ENCODE measurements at regions not wholly inside any gene's neighbourhood (a gene's known extent, or its start where the extent isn't known, plus 50 kb on each side); places are given as distances from the start of the nearest gene placed in this dataset.
"Not testable (repeated sequence)": the region's sequence is repeated elsewhere in the genome, so short reads cannot be mapped to it uniquely, and the experiment has no call there.

DNA sequence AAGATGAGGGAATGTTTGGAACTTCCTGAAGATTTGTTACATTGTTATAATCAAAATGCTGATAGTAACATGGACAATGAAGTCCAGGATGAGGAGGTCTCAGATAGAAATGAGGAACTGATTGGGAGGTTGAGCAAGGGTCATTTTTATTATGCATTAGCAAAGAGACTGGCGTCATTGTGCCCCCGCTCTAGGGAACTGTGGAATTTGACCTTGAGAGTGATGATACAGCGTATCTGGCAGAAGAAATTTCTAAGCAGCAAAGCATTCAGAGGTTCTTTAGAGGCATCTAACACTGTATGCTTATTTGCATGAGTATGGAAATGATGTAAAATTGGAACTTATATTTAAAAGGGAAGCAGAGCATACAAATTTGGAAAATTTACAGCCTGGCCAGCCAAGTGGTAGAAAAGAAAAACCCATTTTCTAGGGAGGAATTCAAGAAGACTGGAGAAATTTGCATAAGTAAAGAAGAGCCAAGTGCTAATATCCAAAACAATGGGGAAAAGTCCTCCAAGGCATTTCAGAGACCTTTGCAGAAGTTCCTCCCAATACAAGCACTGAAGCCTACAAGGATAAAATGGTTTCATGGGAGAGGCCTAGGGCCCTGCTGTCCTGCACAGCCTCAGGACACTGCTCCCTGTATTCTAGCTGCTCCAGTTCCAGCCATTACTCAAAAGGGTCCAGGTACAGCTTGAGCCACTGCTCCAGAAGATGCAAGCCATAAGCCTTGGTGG, 483.0 kb upstream of the NDST4 start:
- DNase-seq (ENCODE audit: low spot score) = no peak

- DNase-seq (ENCODE audit: low spot score) = no peak
Measured at GRCh38 chr4:115580901-115581300, 467.5 kb upstream of the NDST4 start.

GRCh38 chr4:115575851-115576250, 462.4 kb upstream of the NDST4 start:
- DNase-seq (ENCODE audit: low spot score) = no peak

- no peak for DNase-seq (ENCODE audit: low spot score)
Measured at GRCh38 chr4:115562506-115562905, 449.1 kb upstream of the NDST4 start.

DNA sequence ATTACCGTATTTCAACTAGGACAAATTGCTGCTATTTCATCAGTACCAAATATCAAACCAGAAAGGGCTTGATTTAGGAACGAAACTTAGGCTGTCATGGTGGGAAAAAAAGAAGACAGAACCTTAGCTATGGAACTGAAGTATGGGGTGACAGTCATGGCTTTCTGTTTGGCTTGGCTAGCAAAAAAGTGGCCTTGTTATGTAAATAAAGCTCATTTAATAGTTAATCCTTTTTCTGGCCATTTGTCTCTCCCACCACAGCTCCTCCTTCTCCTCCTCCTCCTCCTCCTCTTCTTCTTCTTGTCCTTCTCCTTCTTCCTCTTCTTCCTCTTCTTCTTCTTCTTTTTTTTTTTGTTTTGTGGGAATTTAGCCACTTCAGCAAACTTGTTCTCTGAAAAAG, 434.7 kb upstream of the NDST4 start:
- DNase-seq (ENCODE audit: low spot score) = no peak

- no peak for DNase-seq (ENCODE audit: low spot score)
Measured at GRCh38 chr4:115537387-115537786, 424.0 kb upstream of the NDST4 start.

- no peak for DNase-seq (ENCODE audit: low spot score)
Measured at GRCh38 chr4:115529126-115529525, 415.7 kb upstream of the NDST4 start.

DNA sequence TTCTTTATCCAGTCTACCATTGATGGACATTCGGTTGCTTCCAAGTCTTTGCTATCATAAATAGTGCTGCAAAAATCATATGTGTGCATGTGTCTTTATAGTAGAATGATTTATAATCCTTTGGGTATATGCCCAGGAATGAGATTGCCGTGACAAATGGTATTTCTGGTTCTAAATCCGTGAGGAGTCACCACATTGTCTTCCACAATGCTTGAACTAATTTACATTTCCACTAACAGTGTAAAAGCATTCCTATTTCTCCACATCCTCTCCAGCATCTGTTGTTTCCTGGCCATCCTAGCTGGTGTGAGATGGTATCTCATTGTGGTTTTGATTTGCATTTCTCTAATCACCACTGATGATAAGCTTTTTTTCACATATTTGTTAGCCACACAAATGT, 406.1 kb upstream of the NDST4 start:
- DNase-seq (ENCODE audit: low spot score) = not testable (repeated sequence)

- DNase-seq (ENCODE audit: low spot score) = no peak
Measured at GRCh38 chr4:115515772-115516171, 402.4 kb upstream of the NDST4 start.

DNA sequence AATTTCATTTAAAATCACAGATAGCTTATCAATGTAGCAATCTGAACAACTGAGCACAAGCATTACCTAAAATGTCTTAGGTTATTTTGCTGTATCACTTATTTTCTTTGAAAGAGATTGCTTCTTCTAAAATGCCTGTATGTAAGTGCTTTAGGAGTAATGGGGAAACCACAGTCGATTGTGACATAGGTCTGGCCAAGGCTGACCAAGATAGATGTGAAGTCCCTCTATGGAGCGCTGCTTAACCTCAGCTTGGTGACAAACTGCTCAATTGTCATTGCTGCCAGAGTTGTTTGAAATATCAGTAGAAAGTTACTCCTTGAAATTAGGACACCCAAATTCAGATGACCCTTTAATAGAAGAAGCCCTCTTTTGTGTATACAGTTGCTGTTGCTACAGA, 401.9 kb upstream of the NDST4 start:
- DNase-seq (ENCODE audit: low spot score) = no peak

DNA sequence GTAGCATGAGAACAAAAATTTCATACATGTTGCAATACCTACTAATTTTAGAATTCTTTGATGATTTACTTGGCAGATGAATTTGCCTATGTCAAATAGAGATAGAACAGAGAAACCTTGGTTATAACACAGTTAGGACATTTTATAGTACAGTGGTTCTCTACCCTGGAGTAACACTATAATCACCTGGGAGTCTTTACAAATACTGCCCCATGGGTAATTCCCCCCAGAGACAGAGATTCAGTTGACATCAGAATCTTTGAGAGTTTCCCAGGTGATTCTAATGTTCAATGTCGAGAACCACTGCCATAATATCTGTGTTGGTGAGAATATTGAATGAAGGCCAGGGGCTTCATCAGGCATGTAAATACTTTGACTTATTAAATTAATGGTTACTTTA, 401.3 kb upstream of the NDST4 start:
- no peak for DNase-seq (ENCODE audit: low spot score)

DNA sequence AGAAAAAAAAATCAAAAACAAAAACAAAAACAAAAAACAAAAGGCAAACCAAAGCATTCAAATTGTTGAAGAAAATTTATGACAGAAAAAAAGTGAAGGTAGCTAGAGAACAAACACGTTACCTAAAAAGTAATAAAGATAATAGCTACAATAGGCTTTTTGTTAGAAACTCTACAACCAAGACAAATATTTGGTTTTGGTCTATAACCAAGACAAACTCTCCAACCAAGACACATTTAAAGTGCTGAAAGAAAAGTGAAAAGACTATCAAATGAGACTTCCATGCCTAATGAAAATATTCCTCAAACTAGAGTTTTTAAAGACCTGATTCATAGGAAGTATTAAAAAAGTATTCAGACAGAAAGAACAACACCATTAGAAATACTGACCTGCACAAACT, 391.9 kb upstream of the NDST4 start:
- no peak for DNase-seq (ENCODE audit: low spot score)

GRCh38 chr4:115501656-115502055, 388.2 kb upstream of the NDST4 start:
- no peak for DNase-seq (ENCODE audit: low spot score)

DNA sequence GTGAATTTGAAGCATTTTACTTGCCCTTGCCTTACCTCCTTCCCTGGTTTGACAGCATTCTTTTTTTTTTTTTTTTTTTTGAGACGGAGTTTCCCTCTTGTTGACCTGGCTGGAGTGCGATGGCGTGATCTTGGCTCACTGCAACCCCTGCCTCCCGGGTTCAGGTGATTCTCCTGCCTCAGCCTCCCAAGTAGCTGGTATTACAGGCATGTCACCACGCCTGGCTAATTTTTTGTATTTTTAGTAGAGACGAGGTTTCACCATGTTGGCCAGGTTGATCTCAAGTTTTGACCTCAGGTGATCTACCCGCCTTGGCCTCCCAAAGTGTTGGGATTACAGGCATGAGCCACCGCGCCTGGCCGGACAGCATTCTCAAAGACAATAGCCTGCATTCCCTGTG, 380.4 kb upstream of the NDST4 start:
- DNase-seq (ENCODE audit: low spot score) = not testable (repeated sequence)

DNA sequence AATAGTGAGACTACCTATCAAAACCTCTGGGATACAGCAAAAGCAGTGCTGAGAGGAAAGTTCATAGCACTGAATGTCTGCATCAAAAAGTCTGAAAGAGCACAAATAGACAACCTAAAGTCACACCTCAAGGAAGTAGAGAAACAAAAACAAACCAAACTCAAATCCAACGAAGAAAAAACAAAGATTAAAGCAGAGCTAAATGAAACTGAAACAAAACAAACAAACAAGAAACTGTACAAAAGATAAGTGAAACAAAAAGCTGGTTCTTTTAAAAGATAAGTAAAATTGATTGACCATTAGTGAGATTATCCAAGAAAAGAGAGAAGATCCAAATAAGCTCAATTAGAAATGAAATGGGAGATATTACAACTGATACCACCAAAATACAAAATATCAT, 378.3 kb upstream of the NDST4 start:
- DNase-seq (ENCODE audit: low spot score) = no peak

DNA sequence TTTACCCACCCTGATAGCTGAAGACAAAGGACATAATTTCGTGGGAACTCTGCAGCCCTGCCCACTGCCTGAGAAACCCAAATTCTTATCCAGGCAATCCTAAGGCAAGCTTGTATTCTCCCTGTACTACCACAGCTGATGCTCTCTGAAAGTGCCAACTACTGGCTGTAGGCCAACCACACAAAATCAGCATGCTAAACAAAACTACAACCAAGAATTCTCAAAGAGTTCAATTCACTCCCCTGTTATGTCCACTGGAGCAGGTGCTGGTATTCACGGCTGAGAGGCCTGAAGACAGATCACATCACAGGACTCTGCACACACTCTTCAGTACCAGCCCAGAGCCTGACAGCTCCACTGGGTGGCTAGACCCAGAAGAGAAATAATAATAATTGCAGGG, 375.9 kb upstream of the NDST4 start:
- no peak for DNase-seq (ENCODE audit: low spot score)

- no peak for DNase-seq (ENCODE audit: low spot score)
Measured at GRCh38 chr4:115485402-115485801, 372.0 kb upstream of the NDST4 start.

DNA sequence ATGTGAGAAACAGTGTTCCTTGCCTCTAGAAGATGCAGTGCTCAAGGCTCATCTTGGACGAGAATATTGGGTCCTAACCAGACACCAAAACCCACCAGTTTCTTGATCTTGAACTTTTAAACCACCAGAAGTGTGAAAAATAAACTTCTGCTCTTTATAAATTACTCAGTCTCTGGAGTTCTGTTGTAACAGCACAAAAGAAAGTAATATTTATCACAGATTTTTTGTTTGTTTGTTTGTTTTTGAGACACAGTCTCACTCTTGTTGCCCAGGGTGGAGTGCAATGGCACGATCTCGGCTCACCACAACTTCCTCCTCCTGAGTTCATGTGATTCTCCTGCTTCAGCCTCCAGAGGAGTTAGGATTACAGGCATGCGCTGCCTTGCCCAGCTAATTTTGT, 371.1 kb upstream of the NDST4 start:
- no peak for DNase-seq (ENCODE audit: low spot score)

GRCh38 chr4:115470763-115471162, 357.3 kb upstream of the NDST4 start:
- DNase-seq (ENCODE audit: low spot score) = no peak

GRCh38 chr4:115459301-115459700, 345.9 kb upstream of the NDST4 start:
- DNase-seq (ENCODE audit: low spot score) = not testable (repeated sequence)

GRCh38 chr4:115456231-115456630, 342.8 kb upstream of the NDST4 start:
- no peak for DNase-seq (ENCODE audit: low spot score)

GRCh38 chr4:115454228-115454627, 340.8 kb upstream of the NDST4 start:
- no peak for DNase-seq (ENCODE audit: low spot score)

GRCh38 chr4:115453416-115453815, 340.0 kb upstream of the NDST4 start:
- DNase-seq (ENCODE audit: low spot score) = no peak

DNA sequence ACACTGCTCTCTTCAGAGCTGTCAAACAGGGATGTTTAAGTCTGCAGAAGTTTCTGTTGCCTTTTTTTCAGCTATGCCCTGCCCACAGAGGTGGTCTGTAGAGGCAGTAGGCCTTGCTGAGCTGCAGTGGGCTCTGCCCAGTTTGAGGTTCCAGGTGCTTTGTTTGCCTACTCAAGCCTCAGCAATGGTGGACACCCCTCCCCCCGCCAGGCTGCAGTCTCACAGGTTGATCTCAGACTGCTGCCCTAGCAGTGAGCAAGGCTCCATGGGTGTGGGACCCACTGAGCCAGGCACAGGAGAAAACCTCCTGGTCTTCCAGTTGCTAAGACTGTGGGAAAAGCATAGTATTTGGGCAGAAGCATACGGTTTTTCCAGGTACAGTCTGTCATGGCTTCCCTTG, 338.8 kb upstream of the NDST4 start:
- not testable (repeated sequence) for DNase-seq (ENCODE audit: low spot score)

GRCh38 chr4:115437739-115438138, 324.3 kb upstream of the NDST4 start:
- DNase-seq (ENCODE audit: low spot score) = no peak

All from CD4-positive, alpha-beta T cell treated with Interleukin-6 at 100 ng/mL for 8 hours (primary cell).